NCI-H1092 (cell line): ENCODE measurements at regions not wholly inside any gene's neighbourhood (a gene's known extent, or its start where the extent isn't known, plus 50 kb on each side); places are given as distances from the start of the nearest gene placed in this dataset.
A peak's percentile ranks its signal among the peaks of the same experiment; 100 is the strongest.

Experiments used
- DNase-seq: peaks from one replicate; lab custom pipeline; 2025; lab: John Stamatoyannopoulos, UW

GRCh38 chr5:38029397-38030065 is 189.7 kb upstream of the GDNF start:
- no peak for DNase-seq

- DNase-seq = no peak
Observed at GRCh38 chr5:38023799-38024198, 184.0 kb upstream of the GDNF start.

GRCh38 chr5:38023371-38023770 is 183.5 kb upstream of the GDNF start:
- DNase-seq = no peak

GRCh38 chr5:38022631-38023030 is 182.8 kb upstream of the GDNF start:
- DNase-seq = no peak

- DNase-seq = no peak
Observed at GRCh38 chr5:38018016-38018415, 178.2 kb upstream of the GDNF start.

GRCh38 chr5:38013107-38013506 is 173.3 kb upstream of the GDNF start:
- no peak for DNase-seq

- no peak for DNase-seq
Observed at GRCh38 chr5:38011668-38012188, 171.9 kb upstream of the GDNF start.

- peak; percentile 23 for DNase-seq
Observed at GRCh38 chr5:38009749-38010358, 170.0 kb upstream of the GDNF start.

GRCh38 chr5:38008198-38008597 is 168.4 kb upstream of the GDNF start:
- peak; percentile 64 for DNase-seq

GRCh38 chr5:37999593-37999992 is 159.8 kb upstream of the GDNF start:
- no peak for DNase-seq

- no peak for DNase-seq
Observed at GRCh38 chr5:37996918-37997317, 157.1 kb upstream of the GDNF start.

GRCh38 chr5:37994729-37995128 is 154.9 kb upstream of the GDNF start:
- no peak for DNase-seq

- DNase-seq = no peak
Observed at GRCh38 chr5:37991301-37992299, 151.8 kb upstream of the GDNF start.

GRCh38 chr5:37989884-37990283 is 150.0 kb upstream of the GDNF start:
- no peak for DNase-seq

- no peak for DNase-seq
Observed at GRCh38 chr5:37988454-37989046, 148.7 kb upstream of the GDNF start.

- no peak for DNase-seq
Observed at GRCh38 chr5:37984300-37984699, 144.5 kb upstream of the GDNF start.

GRCh38 chr5:37983463-37983862 is 143.6 kb upstream of the GDNF start:
- no peak for DNase-seq

- DNase-seq = no peak
Observed at GRCh38 chr5:37979559-37979958, 139.7 kb upstream of the GDNF start.

- DNase-seq = no peak
Observed at GRCh38 chr5:37975531-37975930, 135.7 kb upstream of the GDNF start.

GRCh38 chr5:37971483-37972024 is 131.7 kb upstream of the GDNF start:
- DNase-seq = no peak

GRCh38 chr5:37966871-37967270 is 127.0 kb upstream of the GDNF start:
- DNase-seq = no peak

GRCh38 chr5:37966291-37966690 is 126.5 kb upstream of the GDNF start:
- DNase-seq = no peak
